ENCODE measurements at regions not wholly inside any gene's neighbourhood (a gene's known extent, or its start where the extent isn't known, plus 50 kb on each side); places are given as distances from the start of the nearest gene placed in this dataset.

DNA sequence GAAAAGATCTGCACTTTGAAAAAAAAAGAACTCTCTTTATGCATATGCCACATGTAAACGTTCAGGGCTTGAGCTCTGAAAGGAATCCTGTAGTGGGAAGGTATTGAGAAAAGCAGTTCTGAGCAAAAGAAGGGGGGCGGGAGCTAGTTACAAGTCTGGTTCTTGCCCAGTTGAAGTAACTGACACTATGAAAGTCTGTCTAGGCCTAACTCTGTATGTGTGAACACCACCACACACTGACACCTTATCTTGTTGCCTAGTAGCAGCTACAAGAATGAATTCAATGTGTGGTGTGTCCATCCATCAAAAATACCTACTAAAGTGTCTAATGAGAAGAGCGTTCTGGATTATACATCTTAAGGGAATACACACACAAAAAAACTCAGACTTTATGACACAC is 820.6 kb downstream of the DIAPH3 start:
- Histone ChIP-seq H3K27me3 (ENCODE audit: control insufficient read depth in 4 of 4, insufficient read depth in 4 of 4, low read length in 3 of 4) (peaks cover 0 to 4% (median 0%) of the 10 kb centered on the region in 4 donors), H3K9me3 (ENCODE audit: control insufficient read depth in 4 of 4, low read length in 3 of 4) (no peaks in the 10 kb centered on the region), H3K27ac (ENCODE audit: low read depth in 1 of 2, low read length in 2 of 2) (no peak overlapping the region), H3K4me1 (ENCODE audit: control insufficient read depth in 4 of 4, insufficient read depth in 4 of 4, low read length in 3 of 4) (no peaks in the 10 kb centered on the region), H3K4me3 (ENCODE audit: low read depth in 1 of 3, low read length in 3 of 3) (no peak overlapping the region), H3K9ac (ENCODE audit: low read depth in 1 of 2, low read length in 2 of 2) (no peak overlapping the region), H3K36me3 (ENCODE audit: control insufficient read depth in 4 of 4, insufficient read depth in 3 of 4, low read depth in 1 of 4, low read length in 3 of 4) (no peaks in the 10 kb centered on the region)
- DNase-seq (ENCODE audit: low spot score), result no peak
- 68% methylated on average over 3 of the region's 3 CpGs for WGBS
- TF ChIP-seq JUND (IDR thresholded peaks at IDR 0.05) (no peak), NR2F2 (IDR thresholded peaks at IDR 0.05) (no peak), GABPA (IDR thresholded peaks at IDR 0.05 in 1 of 2, conservative IDR thresholded peaks at IDR 0.05 in 1 of 2) (no peak), FOXA2 (IDR thresholded peaks at IDR 0.05) (no peak), CTCF (IDR thresholded peaks at IDR 0.05; ENCODE audit: low read depth, low read length, missing input control) (no peak), HNF4G (IDR thresholded peaks at IDR 0.05) (no peak)

DNA sequence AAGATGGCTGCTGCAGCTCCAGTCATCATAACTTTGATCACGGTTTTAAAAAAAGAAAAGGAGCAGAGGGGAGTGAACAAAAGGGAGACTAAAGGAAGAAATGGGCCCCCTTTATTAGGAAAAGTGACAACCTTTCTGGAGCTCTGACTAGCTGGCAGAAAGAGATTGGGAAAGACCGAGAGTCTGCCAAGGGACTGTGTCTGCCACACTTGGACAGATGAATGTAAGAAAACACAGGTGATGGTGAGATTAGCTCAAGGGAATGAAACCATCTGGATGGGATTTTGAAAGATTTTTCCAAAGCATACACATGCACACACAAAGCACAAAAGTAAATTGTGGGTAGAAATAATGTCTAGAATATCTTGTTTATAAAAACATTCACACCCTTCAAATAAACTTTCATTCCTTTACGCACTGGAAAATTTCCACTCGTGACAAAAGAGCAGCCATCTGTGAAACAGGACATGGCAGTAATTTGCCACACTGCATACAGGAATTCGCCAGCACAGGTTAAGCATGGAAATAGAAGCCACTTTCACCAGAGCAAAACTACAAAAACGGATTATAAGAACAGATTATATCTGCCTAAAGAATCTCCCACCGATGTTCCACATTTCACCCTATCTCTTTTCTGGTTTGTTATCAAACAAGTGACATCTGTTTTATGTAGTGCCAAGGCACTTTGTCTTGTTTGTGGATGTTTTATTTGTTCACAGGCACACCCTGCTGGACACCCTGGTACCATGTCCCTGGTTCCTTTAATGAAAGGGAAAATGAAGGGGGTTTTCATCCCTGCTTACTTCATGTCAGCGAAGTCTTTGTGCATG is 819.5 kb downstream of the DIAPH3 start:
- no peak for DNase-seq (ENCODE audit: low spot score)
- Histone ChIP-seq H3K9me3 (ENCODE audit: control insufficient read depth in 4 of 4, low read length in 3 of 4) (no peaks in the 10 kb centered on the region), H3K27ac (ENCODE audit: low read depth in 1 of 2, low read length in 2 of 2) (no peak overlapping the region), H3K9ac (ENCODE audit: low read depth in 1 of 2, low read length in 2 of 2) (no peak overlapping the region), H3K4me1 (ENCODE audit: control insufficient read depth in 4 of 4, insufficient read depth in 4 of 4, low read length in 3 of 4) (no peaks in the 10 kb centered on the region), H3K36me3 (ENCODE audit: control insufficient read depth in 4 of 4, insufficient read depth in 3 of 4, low read depth in 1 of 4, low read length in 3 of 4) (no peaks in the 10 kb centered on the region), H3K4me3 (ENCODE audit: low read depth in 1 of 3, low read length in 3 of 3) (no peak overlapping the region), H3K27me3 (ENCODE audit: control insufficient read depth in 4 of 4, insufficient read depth in 4 of 4, low read length in 3 of 4) (peaks cover 0 to 4% (median 0%) of the 10 kb centered on the region in 4 donors)
- 77% methylated on average over 8 of the region's 8 CpGs for WGBS
- TF ChIP-seq, protein P1, sequence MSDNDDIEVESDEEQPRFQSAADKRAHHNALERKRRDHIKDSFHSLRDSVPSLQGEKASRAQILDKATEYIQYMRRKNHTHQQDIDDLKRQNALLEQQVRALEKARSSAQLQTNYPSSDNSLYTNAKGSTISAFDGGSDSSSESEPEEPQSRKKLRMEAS (IDR thresholded peaks at IDR 0.05), result no peak
- TF ChIP-seq YY1 (IDR thresholded peaks at IDR 0.05), result no peak
- TF ChIP-seq GABPA (IDR thresholded peaks at IDR 0.05 in 1 of 2, conservative IDR thresholded peaks at IDR 0.05 in 1 of 2), result no peak
- TF ChIP-seq ATF3 (IDR thresholded peaks at IDR 0.05), result no peak
- no peak for TF ChIP-seq ZBTB33 (IDR thresholded peaks at IDR 0.05)

GRCh38 chr13:59345311-59345710 is 818.4 kb downstream of the DIAPH3 start:
- no peak for DNase-seq (ENCODE audit: low spot score)
- TF ChIP-seq FOXA1 (IDR thresholded peaks at IDR 0.05) (no peak), ATF3 (IDR thresholded peaks at IDR 0.05) (no peak), NR2F2 (IDR thresholded peaks at IDR 0.05) (no peak), CTCF (IDR thresholded peaks at IDR 0.05; ENCODE audit: low read depth, low read length, missing input control) (no peak), GABPA (IDR thresholded peaks at IDR 0.05 in 1 of 2, conservative IDR thresholded peaks at IDR 0.05 in 1 of 2) (no peak), FOXA2 (IDR thresholded peaks at IDR 0.05) (no peak), TAF1 (conservative IDR thresholded peaks at IDR 0.05) (no peak), EGR1 (IDR thresholded peaks at IDR 0.05; ENCODE audit: low read depth in 2 of 2) (no peak), HNF4G (IDR thresholded peaks at IDR 0.05) (no peak), SP1 (IDR thresholded peaks at IDR 0.05) (no peak), RXRA (IDR thresholded peaks at IDR 0.05) (no peak), HNF4A (conservative IDR thresholded peaks at IDR 0.05) (no peak), ZBTB33 (IDR thresholded peaks at IDR 0.05) (no peak)
- TF ChIP-seq, protein P1 (IDR thresholded peaks at IDR 0.05), result no peak
- H3K27ac ChIP-seq (ENCODE audit: low read depth in 1 of 2, low read length in 2 of 2), result no peak overlapping the region

More at GRCh38 chr13:59345311-59345710, 818.4 kb downstream of the DIAPH3 start:
- 39% methylated on average over 2 of the region's 2 CpGs for whole genome bisulfite sequencing
- H3K9ac ChIP-seq (ENCODE audit: low read depth in 1 of 2, low read length in 2 of 2), result no peak overlapping the region
- H3K9me3 ChIP-seq (ENCODE audit: control insufficient read depth in 4 of 4, low read length in 3 of 4), result no peaks in the 10 kb centered on the region
- no peaks in the 10 kb centered on the region for H3K36me3 ChIP-seq (ENCODE audit: control insufficient read depth in 4 of 4, insufficient read depth in 3 of 4, low read depth in 1 of 4, low read length in 3 of 4)
- no peaks in the 10 kb centered on the region for H3K4me1 ChIP-seq (ENCODE audit: control insufficient read depth in 4 of 4, insufficient read depth in 4 of 4, low read length in 3 of 4)
- peaks cover 0 to 4% (median 0%) of the 10 kb centered on the region in 4 donors for H3K27me3 ChIP-seq (ENCODE audit: control insufficient read depth in 4 of 4, insufficient read depth in 4 of 4, low read length in 3 of 4)
- H3K4me3 ChIP-seq (ENCODE audit: low read depth in 1 of 3, low read length in 3 of 3), result no peak overlapping the region
